Heart right ventricle (tissue), 16 donors: ENCODE measurements at regions not wholly inside any gene's neighbourhood (a gene's known extent, or its start where the extent isn't known, plus 50 kb on each side); places are given as distances from the start of the nearest gene placed in this dataset.

Experiments used
- ATAC-seq, 8 donors: fragments of 200-7000 bp; cut with Tn5 transposase; one replicate each; pipeline ENCODE4 v1.9.1; 2020; ENCODE audit warnings: mild to moderate bottlenecking in 8 of 8, moderate library complexity in 8 of 8, moderate number of reproducible peaks in 1 of 8
- DNase-seq, 2 donors: peaks; one replicate each; pipeline ENCODE4 v3.0.0-alpha.2; 2020
- H3K27ac ChIP-seq, 10 donors: fragments of 200-600 bp; sonication (generic) in 2 of 10; one replicate each; pipeline versions ENCODE4 v1.5.0 to v1.8.0; 2020 to 2022; ENCODE audit warnings: mild to moderate bottlenecking in 3 of 10
- H3K27me3 ChIP-seq, 7 donors: fragments of 200-600 bp; one replicate each; pipeline ENCODE4 v1.8.0; 2021 to 2022; ENCODE audit warnings: mild to moderate bottlenecking in 2 of 7
- H3K36me3 ChIP-seq, 9 donors: fragments of 200-600 bp; sonication (generic) in 1 of 9; one replicate each; pipeline versions ENCODE4 v1.5.0 to v1.8.0; 2020 to 2022; ENCODE audit warnings: mild to moderate bottlenecking in 2 of 9
- H3K4me1 ChIP-seq, 9 donors: fragments of 200-600 bp; sonication (generic) in 1 of 9; one replicate each; pipeline versions ENCODE4 v1.5.0 to v1.8.0; 2020 to 2022; ENCODE audit warnings: mild to moderate bottlenecking in 4 of 9
- H3K4me3 ChIP-seq, 10 donors: fragments of 200-600 bp; sonication (generic) in 2 of 10; one replicate each; pipeline versions ENCODE4 v1.5.0 to v1.8.0; 2020 to 2022; ENCODE audit warnings: mild to moderate bottlenecking in 7 of 10, moderate library complexity in 2 of 10
- H3K9me3 ChIP-seq, 11 donors: fragments of 200-600 bp in 10 of 11; sonication (generic) in 2 of 11; one replicate each; pipeline versions ENCODE4 v1.5.0 to v1.8.0; 2013 to 2022; ENCODE audit warnings: mild to moderate bottlenecking in 2 of 11, control low read depth in 1 of 11, moderate library complexity in 1 of 11
- WGBS, 2 donors: extraction: QIAGEN DNeasy Blood & Tissue Kit; methylation state at CpG; one replicate each; pipeline ENCODE4 v1.1.7; 2013; ENCODE audit warnings: inconsistent platforms in 1 of 2; 5-methylcytosine and 5-hydroxymethylcytosine counted together
- intact Hi-C, 10 donors: fragments of 100-400 bp; cut with DNase I; formaldehyde crosslinking; loops; one replicate each; pipeline versions ENCODE4 v1.11.1 to v1.14.2; 2022
- TF ChIP-seq, protein P1 (sequence below), 9 donors: fragments of 200-600 bp; sonication (generic) in 2 of 9; IDR thresholded peaks; one replicate each; pipeline versions ENCODE4 v1.5.0 to v1.8.0; 2021 to 2022; ENCODE audit warnings: antibody characterized with exemption in 9 of 9, mild to moderate bottlenecking in 5 of 9, moderate library complexity in 1 of 9
- donor health status: Arrhythmogenic right ventricular cardiomyopathy.
- donor health status: ischemic (EF 13 %, LVEDD 7.1; RV severe dilation, severe dysfunction).
- donor health status: healthy with polysubstance abuse.
- donor health status: DM: no; HTN: yes; CAD: no.
- donor health status: DM: no; HTN: no; CAD: no.
- donor health status: ischemic (EF 25% LVEDD 6.9; RV normal size, moderate dysfunction).
- donor health status: ischemic (EF 25% LVEDD 5.7; RV mildly dilated, moderate dysfunction).
- donor health status: healthy.
- donor health status: DM: yes; HTN: yes; CAD: no.
- donor health status: Ischemic cardiomyopathy.
- donor health status: ischemic (EF 35%, LVEDD 5.7; RV mildly dilated, moderate dysfunction).
- donor health status: nonischemic (EF 11% LVEDD 7.7; RV severe dilation, severe dysfunction).
- donor health status: DM: yes; HTN: yes; CAD: no.
- donor health status: PGD.
- donor health status: ischemic (EF 29% LVEDD 5.4; RV normal size, mild dysfunction).
- donor health status: nonischemic (EF 23%, LVEDD 6.1; RV moderate dilation, normal function).

DNA sequence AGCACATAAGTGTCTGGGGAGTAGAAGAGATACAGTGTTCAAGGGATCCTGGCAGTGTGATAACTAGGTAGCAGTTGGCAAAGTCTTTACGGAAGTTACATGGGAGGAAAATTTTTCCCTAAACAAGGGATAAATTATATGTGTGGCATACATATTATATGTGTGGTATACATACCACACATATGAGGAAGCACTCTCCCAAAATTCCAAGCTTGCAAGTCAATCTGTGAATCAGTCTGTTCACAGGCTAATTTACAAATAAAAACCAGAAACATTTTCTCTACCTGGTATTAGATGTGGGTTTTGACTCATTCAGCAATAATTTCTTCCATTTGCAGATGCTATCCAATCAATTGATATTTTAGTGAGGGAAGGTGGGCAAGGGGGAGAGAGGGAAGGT, 110.0 kb downstream of the ISOC1 start:
- Histone ChIP-seq H3K4me1 (no peaks in the 10 kb centered on the region), H3K36me3 (no peaks in the 10 kb centered on the region), H3K27me3 (no peaks in the 10 kb centered on the region), H3K4me3 (no peak overlapping the region), H3K9me3 (peaks cover 0 to 15% (median 0%) of the 10 kb centered on the region in 11 donors), H3K27ac (no peak overlapping the region)
- WGBS, 2 donors, result 77 to 85% methylated on average over 1 of the region's 1 CpG
- TF ChIP-seq, protein P1, sequence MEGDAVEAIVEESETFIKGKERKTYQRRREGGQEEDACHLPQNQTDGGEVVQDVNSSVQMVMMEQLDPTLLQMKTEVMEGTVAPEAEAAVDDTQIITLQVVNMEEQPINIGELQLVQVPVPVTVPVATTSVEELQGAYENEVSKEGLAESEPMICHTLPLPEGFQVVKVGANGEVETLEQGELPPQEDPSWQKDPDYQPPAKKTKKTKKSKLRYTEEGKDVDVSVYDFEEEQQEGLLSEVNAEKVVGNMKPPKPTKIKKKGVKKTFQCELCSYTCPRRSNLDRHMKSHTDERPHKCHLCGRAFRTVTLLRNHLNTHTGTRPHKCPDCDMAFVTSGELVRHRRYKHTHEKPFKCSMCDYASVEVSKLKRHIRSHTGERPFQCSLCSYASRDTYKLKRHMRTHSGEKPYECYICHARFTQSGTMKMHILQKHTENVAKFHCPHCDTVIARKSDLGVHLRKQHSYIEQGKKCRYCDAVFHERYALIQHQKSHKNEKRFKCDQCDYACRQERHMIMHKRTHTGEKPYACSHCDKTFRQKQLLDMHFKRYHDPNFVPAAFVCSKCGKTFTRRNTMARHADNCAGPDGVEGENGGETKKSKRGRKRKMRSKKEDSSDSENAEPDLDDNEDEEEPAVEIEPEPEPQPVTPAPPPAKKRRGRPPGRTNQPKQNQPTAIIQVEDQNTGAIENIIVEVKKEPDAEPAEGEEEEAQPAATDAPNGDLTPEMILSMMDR (IDR thresholded peaks at IDR 0.05), result no peak
- intact Hi-C loops, result no loop called here
- no peak for DNase-seq
- no peak for ATAC-seq

DNA sequence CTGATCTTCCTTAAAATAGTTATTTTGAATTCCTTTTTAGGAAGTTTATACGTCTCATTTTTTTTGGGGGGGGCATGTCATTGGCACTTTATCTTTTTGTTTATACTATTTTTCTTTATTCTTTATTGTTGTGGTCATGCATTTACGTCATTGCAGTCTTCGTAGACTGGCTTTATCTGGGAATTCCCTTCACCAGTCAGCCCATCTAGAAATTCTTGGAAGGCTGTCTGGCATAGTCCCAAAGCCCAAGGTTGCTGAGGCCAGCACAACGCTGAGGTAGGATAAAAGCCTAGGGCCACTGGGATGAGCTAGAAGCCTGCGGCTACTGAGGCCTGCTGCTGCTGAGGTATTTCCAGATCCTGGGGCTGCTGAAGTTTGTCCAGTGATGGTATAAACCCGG, 121.5 kb downstream of the ISOC1 start:
- no peaks in the 10 kb centered on the region for H3K27me3 ChIP-seq
- H3K27ac ChIP-seq, result no peak overlapping the region
- ATAC-seq (no peak), DNase-seq (no peak)
- no peak overlapping the region for H3K4me3 ChIP-seq
- H3K9me3 ChIP-seq, result peaks cover 0 to 54% (median 16%) of the 10 kb centered on the region in 11 donors
- no peaks in the 10 kb centered on the region for H3K4me1 ChIP-seq
- TF ChIP-seq, protein P1 (IDR thresholded peaks at IDR 0.05), result no peak
- intact Hi-C loops, result no loop called here
- 72 to 75% methylated on average over 6 of the region's 6 CpGs for WGBS, 2 donors
- no peaks in the 10 kb centered on the region for H3K36me3 ChIP-seq

DNA sequence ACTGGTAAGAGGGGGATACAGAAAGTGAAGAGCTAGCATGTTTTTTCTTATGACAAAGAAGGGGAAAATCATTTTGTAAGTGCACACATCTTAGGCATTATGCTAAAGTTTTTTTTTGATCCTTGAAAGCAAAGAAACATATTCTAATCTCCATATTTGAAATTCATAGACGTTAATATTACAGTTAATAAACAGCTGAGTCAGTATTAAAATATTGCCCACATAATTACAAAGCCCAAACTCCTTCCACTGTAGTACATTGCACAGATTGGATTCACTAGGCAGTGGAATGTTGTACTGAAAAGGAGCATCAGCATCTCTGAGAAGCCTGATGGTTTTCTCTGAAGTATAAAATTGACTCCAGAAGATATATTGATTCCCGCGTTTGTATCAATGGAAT, 122.6 kb downstream of the ISOC1 start:
- Histone ChIP-seq H3K27ac (no peak overlapping the region), H3K27me3 (no peaks in the 10 kb centered on the region), H3K4me1 (no peaks in the 10 kb centered on the region), H3K36me3 (no peaks in the 10 kb centered on the region), H3K4me3 (no peak overlapping the region), H3K9me3 (peaks cover 0 to 42% (median 8%) of the 10 kb centered on the region in 11 donors)
- no peak for DNase-seq
- 89 to 92% methylated on average over 3 of the region's 3 CpGs for WGBS, 2 donors
- intact Hi-C loops, result no loop called here
- no peak for ATAC-seq
- TF ChIP-seq, protein P1 (IDR thresholded peaks at IDR 0.05), result no peak

DNA sequence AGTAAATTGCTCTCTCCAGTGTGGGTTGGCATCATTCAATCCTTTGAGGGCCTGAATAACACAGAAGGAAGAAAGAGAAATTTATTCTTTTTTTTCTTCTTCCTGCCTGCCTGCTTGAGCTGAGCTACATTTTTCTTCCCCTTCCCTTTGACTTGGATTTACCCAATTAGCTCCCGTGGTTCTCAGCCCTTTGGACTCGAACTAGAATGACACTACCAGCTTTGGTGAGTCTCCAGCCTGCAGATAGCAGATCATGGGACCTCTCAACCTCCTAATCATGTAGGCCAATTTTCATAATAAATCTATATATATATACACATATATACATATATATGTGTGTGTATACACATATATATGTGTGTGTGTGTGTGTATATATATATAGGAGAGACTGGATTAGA, 128.6 kb downstream of the ISOC1 start:
- WGBS, 2 donors, result 72 to 78% methylated on average over 2 of the region's 2 CpGs
- Histone ChIP-seq H3K27me3 (no peaks in the 10 kb centered on the region), H3K4me1 (no peaks in the 10 kb centered on the region), H3K36me3 (no peaks in the 10 kb centered on the region), H3K27ac (no peak overlapping the region), H3K4me3 (no peak overlapping the region), H3K9me3 (no peaks in the 10 kb centered on the region)
- DNase-seq (no peak), ATAC-seq (no peak)
- TF ChIP-seq, protein P1 (IDR thresholded peaks at IDR 0.05), result no peak
- intact Hi-C loops, result no loop called here

DNA sequence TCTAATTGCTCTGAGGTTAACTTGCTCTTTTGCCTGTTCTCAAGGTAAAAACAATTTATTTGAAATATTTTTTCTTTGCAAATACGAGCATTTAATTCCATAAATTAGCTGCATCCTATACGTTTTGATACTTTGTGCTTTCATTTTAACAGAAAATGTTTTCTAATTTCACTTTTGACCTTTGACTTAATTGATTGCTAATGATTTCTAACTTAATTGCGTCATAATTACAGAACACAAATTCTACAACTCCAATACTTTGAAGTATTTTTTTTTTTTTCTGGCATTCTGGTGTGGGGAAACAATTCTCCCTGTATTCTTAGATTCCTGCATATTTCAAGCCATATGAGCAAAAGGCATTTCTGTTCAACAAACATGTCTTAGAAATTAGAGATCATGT, 134.0 kb downstream of the ISOC1 start:
- Histone ChIP-seq H3K4me1 (no peaks in the 10 kb centered on the region), H3K27ac (no peak overlapping the region), H3K36me3 (no peaks in the 10 kb centered on the region), H3K9me3 (no peaks in the 10 kb centered on the region), H3K4me3 (no peak overlapping the region), H3K27me3 (no peaks in the 10 kb centered on the region)
- TF ChIP-seq, protein P1 (IDR thresholded peaks at IDR 0.05), result no peak
- intact Hi-C loops, result no loop called here
- DNase-seq (no peak), ATAC-seq (no peak)
- WGBS, 2 donors, result 63 to 89% methylated on average over 3 of the region's 3 CpGs
